ENCODE measurements at regions not wholly inside any gene's neighbourhood (a gene's known extent, or its start where the extent isn't known, plus 50 kb on each side); places are given as distances from the start of the nearest gene placed in this dataset.

GRCh38 chr7:97390052-97390451, 272.6 kb downstream of the SDHAF3 start:
- TF ChIP-seq CTCF (conservative IDR thresholded peaks at IDR 0.05): no peak
- no peak for TF ChIP-seq EZH2 (IDR thresholded peaks at IDR 0.05; ENCODE audit: low read depth)
